ENCODE measurements at regions not wholly inside any gene's neighbourhood (a gene's known extent, or its start where the extent isn't known, plus 50 kb on each side); places are given as distances from the start of the nearest gene placed in this dataset.
A peak's percentile ranks its signal among the peaks of the same experiment; 100 is the strongest.
"Not testable (repeated sequence)": the region's sequence is repeated elsewhere in the genome, so short reads cannot be mapped to it uniquely, and the experiment has no call there.

GRCh38 chr6:112887424-112887823 lies 540.3 kb downstream of the RFPL4B start:
- DNase-seq = not testable (repeated sequence)

GRCh38 chr6:112899541-112899940 lies 552.4 kb downstream of the RFPL4B start:
- DNase-seq = no peak

- no peak for DNase-seq
Observed at GRCh38 chr6:112903361-112903760, 556.2 kb downstream of the RFPL4B start.

GRCh38 chr6:112906726-112907125 lies 559.6 kb downstream of the RFPL4B start:
- DNase-seq = no peak

GRCh38 chr6:112909781-112910180 lies 562.7 kb downstream of the RFPL4B start:
- DNase-seq = peak; percentile 16

- peak; percentile 53 for DNase-seq
Observed at GRCh38 chr6:112910256-112910655, 563.1 kb downstream of the RFPL4B start.

- no peak for DNase-seq
Observed at GRCh38 chr6:112911959-112912358, 564.8 kb downstream of the RFPL4B start.

- no peak for DNase-seq
Observed at GRCh38 chr6:112912416-112913101, 565.4 kb downstream of the RFPL4B start.

GRCh38 chr6:112919744-112920143 lies 572.6 kb downstream of the RFPL4B start:
- DNase-seq = not testable (repeated sequence)

GRCh38 chr6:112920994-112921393 lies 573.9 kb downstream of the RFPL4B start:
- DNase-seq = no peak

GRCh38 chr6:112923940-112924587 lies 576.9 kb downstream of the RFPL4B start:
- DNase-seq = no peak

- no peak for DNase-seq
Observed at GRCh38 chr6:112925702-112926101, 578.6 kb downstream of the RFPL4B start.

GRCh38 chr6:112927641-112928320 lies 580.7 kb downstream of the RFPL4B start:
- peak; percentile 54 for DNase-seq

- DNase-seq = no peak
Observed at GRCh38 chr6:112929641-112930040, 582.5 kb downstream of the RFPL4B start.

GRCh38 chr6:112931832-112932231 lies 584.7 kb downstream of the RFPL4B start:
- DNase-seq = no peak

GRCh38 chr6:112933947-112934346 lies 586.8 kb downstream of the RFPL4B start:
- DNase-seq = no peak

GRCh38 chr6:112934433-112935327 lies 587.5 kb downstream of the RFPL4B start:
- DNase-seq = no peak

- no peak for DNase-seq
Observed at GRCh38 chr6:112935402-112936078, 588.4 kb downstream of the RFPL4B start.

- no peak for DNase-seq
Observed at GRCh38 chr6:112936079-112936472, 588.9 kb downstream of the RFPL4B start.

- DNase-seq = peak; percentile 80
Observed at GRCh38 chr6:112936504-112936903, 589.4 kb downstream of the RFPL4B start.

GRCh38 chr6:112937690-112938089 lies 590.6 kb downstream of the RFPL4B start:
- not testable (repeated sequence) for DNase-seq

GRCh38 chr6:112938650-112939049 lies 591.5 kb downstream of the RFPL4B start:
- peak; percentile 15 for DNase-seq

All from HCEC 1CT (cell line).